HL-60 (cell line): ENCODE measurements at regions not wholly inside any gene's neighbourhood (a gene's known extent, or its start where the extent isn't known, plus 50 kb on each side); places are given as distances from the start of the nearest gene placed in this dataset.

ENCODE experiments used
- CTCF ChIP-seq: IDR thresholded peaks from one replicate; pipeline ENCODE4 v1.5.1; 2011; ENCODE audit warnings: low read length, control low read depth, inconsistent platforms; ENCODE audit not compliant: insufficient read depth
- SPI1 ChIP-seq: IDR thresholded peaks from 2 replicates; pipeline ENCODE4 v1.6.1; 2012; ENCODE audit warnings: low read depth, mild to moderate bottlenecking, borderline replicate concordance
- TF ChIP-seq, protein P1 (sequence below): IDR thresholded peaks from 2 replicates; pipeline ENCODE4 v1.6.1; 2012; ENCODE audit warnings: low read depth; ENCODE audit not compliant: insufficient replicate concordance

DNA sequence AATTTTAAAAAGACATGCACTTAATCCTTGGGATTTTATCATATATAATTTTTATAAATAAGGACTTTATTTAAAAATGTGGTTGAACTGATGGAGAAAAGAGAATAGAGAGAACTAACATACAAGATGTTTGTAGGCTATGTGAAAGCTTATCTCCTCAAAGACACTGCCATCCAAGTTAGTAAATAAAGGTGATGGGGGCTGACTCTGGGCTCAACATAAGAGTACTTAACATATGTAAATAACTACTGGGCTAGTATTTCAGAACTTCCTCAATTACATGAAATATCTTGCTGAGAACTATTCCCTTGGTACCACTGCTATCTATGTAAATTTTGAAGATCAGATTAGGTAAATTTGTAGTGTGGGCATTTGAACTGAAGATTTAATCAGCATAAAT is 1017.3 kb upstream of the PCDH20 start:
- TF ChIP-seq, protein P1, sequence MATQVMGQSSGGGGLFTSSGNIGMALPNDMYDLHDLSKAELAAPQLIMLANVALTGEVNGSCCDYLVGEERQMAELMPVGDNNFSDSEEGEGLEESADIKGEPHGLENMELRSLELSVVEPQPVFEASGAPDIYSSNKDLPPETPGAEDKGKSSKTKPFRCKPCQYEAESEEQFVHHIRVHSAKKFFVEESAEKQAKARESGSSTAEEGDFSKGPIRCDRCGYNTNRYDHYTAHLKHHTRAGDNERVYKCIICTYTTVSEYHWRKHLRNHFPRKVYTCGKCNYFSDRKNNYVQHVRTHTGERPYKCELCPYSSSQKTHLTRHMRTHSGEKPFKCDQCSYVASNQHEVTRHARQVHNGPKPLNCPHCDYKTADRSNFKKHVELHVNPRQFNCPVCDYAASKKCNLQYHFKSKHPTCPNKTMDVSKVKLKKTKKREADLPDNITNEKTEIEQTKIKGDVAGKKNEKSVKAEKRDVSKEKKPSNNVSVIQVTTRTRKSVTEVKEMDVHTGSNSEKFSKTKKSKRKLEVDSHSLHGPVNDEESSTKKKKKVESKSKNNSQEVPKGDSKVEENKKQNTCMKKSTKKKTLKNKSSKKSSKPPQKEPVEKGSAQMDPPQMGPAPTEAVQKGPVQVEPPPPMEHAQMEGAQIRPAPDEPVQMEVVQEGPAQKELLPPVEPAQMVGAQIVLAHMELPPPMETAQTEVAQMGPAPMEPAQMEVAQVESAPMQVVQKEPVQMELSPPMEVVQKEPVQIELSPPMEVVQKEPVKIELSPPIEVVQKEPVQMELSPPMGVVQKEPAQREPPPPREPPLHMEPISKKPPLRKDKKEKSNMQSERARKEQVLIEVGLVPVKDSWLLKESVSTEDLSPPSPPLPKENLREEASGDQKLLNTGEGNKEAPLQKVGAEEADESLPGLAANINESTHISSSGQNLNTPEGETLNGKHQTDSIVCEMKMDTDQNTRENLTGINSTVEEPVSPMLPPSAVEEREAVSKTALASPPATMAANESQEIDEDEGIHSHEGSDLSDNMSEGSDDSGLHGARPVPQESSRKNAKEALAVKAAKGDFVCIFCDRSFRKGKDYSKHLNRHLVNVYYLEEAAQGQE = no peak
- TF ChIP-seq CTCF (no peak), SPI1 (no peak)
